ENCODE measurements at regions not wholly inside any gene's neighbourhood (a gene's known extent, or its start where the extent isn't known, plus 50 kb on each side); places are given as distances from the start of the nearest gene placed in this dataset.
"Not testable (repeated sequence)": the region's sequence is repeated elsewhere in the genome, so short reads cannot be mapped to it uniquely, and the experiment has no call there.

GRCh38 chr1:233744779-233745513, 131.0 kb downstream of the KCNK1 start:
- DNase-seq (ENCODE audit: low read depth): no peak
- no peak for TF ChIP-seq CTCF (IDR thresholded peaks at IDR 0.05; ENCODE audit: insufficient read depth, low read depth, low read length, missing control alignments)
- no peak overlapping the region for H3K4me3 ChIP-seq (ENCODE audit: low read length)

- H3K4me3 ChIP-seq (ENCODE audit: low read length): no peak overlapping the region
- TF ChIP-seq CTCF (IDR thresholded peaks at IDR 0.05; ENCODE audit: insufficient read depth, low read depth, low read length, missing control alignments): no peak
- no peak for DNase-seq (ENCODE audit: low read depth)
Measured at GRCh38 chr1:233750139-233750538, 136.2 kb downstream of the KCNK1 start.

GRCh38 chr1:233759665-233760064, 144.8 kb upstream of the SLC35F3 start:
- no peak overlapping the region for H3K4me3 ChIP-seq (ENCODE audit: low read length)
- peak; percentile 17 for DNase-seq (ENCODE audit: low read depth)
- TF ChIP-seq CTCF (IDR thresholded peaks at IDR 0.05; ENCODE audit: insufficient read depth, low read depth, low read length, missing control alignments): no peak

- H3K4me3 ChIP-seq (ENCODE audit: low read length); DNase-seq (ENCODE audit: low read depth): not testable (repeated sequence)
Measured at GRCh38 chr1:233764304-233764703, 140.2 kb upstream of the SLC35F3 start.

- no peak for DNase-seq (ENCODE audit: low read depth)
- no peak overlapping the region for H3K4me3 ChIP-seq (ENCODE audit: low read length)
- no peak for TF ChIP-seq CTCF (IDR thresholded peaks at IDR 0.05; ENCODE audit: insufficient read depth, low read depth, low read length, missing control alignments)
Measured at GRCh38 chr1:233777566-233777965, 126.9 kb upstream of the SLC35F3 start.

- no peak for DNase-seq (ENCODE audit: low read depth)
- no peak overlapping the region for H3K4me3 ChIP-seq (ENCODE audit: low read length)
- TF ChIP-seq CTCF (IDR thresholded peaks at IDR 0.05; ENCODE audit: insufficient read depth, low read depth, low read length, missing control alignments): no peak
Measured at GRCh38 chr1:233780049-233780448, 124.4 kb upstream of the SLC35F3 start.

- DNase-seq (ENCODE audit: low read depth): no peak
- no peak overlapping the region for H3K4me3 ChIP-seq (ENCODE audit: low read length)
- no peak for TF ChIP-seq CTCF (IDR thresholded peaks at IDR 0.05; ENCODE audit: insufficient read depth, low read depth, low read length, missing control alignments)
Measured at GRCh38 chr1:233782937-233783586, 121.4 kb upstream of the SLC35F3 start.

Measured in epithelial cell of esophagus (primary cell).